WI38 (cell line): ENCODE measurements at regions not wholly inside any gene's neighbourhood (a gene's known extent, or its start where the extent isn't known, plus 50 kb on each side); places are given as distances from the start of the nearest gene placed in this dataset.

Experiments
- H3K4me3 ChIP-seq: 2 replicates; pipeline ENCODE4 v1.5.1; 2011; ENCODE audit warnings: low read depth, mild to moderate bottlenecking, control low read depth, low read length
- TF ChIP-seq, protein P1 (sequence below): IDR thresholded peaks from 2 replicates; pipeline ENCODE4 v1.5.1; 2012; ENCODE audit warnings: low read depth, mild to moderate bottlenecking, control low read depth, low read length

GRCh38 chr5:173783371-173783770, 104.8 kb upstream of the CPEB4 start:
- TF ChIP-seq, protein P1, sequence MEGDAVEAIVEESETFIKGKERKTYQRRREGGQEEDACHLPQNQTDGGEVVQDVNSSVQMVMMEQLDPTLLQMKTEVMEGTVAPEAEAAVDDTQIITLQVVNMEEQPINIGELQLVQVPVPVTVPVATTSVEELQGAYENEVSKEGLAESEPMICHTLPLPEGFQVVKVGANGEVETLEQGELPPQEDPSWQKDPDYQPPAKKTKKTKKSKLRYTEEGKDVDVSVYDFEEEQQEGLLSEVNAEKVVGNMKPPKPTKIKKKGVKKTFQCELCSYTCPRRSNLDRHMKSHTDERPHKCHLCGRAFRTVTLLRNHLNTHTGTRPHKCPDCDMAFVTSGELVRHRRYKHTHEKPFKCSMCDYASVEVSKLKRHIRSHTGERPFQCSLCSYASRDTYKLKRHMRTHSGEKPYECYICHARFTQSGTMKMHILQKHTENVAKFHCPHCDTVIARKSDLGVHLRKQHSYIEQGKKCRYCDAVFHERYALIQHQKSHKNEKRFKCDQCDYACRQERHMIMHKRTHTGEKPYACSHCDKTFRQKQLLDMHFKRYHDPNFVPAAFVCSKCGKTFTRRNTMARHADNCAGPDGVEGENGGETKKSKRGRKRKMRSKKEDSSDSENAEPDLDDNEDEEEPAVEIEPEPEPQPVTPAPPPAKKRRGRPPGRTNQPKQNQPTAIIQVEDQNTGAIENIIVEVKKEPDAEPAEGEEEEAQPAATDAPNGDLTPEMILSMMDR = no peak
- H3K4me3 ChIP-seq = no peak overlapping the region

DNA sequence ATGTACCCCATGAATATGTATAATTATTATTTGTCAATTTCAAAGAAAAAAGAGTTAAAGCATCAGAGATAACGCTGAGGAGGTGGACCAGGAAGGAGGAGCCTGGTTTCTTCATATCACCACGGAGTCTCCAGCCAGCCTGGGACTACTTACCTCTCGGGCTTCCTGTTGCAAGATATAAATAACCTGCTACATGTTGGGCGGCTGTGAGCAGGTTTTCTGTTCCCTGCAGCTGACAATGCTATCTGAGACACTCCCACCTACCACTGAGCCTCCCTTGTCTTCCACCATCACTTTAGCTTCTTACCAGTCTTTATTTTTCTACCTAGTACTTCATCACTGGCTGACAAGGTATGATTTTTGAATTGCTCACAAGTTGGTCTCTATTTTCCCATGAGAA, 102.7 kb upstream of the CPEB4 start:
- no peak overlapping the region for H3K4me3 ChIP-seq
- TF ChIP-seq, protein P1 = no peak

GRCh38 chr5:173785866-173786265, 102.3 kb upstream of the CPEB4 start:
- H3K4me3 ChIP-seq = no peak overlapping the region
- TF ChIP-seq, protein P1 = no peak

- TF ChIP-seq, protein P1 = 0 out of 2 replicates have a peak, but pooled peaks have one; percentile 10
- H3K4me3 ChIP-seq = no peak overlapping the region
These were observed 101.6 kb upstream of the CPEB4 start for GRCh38 chr5:173786286-173787187.

DNA sequence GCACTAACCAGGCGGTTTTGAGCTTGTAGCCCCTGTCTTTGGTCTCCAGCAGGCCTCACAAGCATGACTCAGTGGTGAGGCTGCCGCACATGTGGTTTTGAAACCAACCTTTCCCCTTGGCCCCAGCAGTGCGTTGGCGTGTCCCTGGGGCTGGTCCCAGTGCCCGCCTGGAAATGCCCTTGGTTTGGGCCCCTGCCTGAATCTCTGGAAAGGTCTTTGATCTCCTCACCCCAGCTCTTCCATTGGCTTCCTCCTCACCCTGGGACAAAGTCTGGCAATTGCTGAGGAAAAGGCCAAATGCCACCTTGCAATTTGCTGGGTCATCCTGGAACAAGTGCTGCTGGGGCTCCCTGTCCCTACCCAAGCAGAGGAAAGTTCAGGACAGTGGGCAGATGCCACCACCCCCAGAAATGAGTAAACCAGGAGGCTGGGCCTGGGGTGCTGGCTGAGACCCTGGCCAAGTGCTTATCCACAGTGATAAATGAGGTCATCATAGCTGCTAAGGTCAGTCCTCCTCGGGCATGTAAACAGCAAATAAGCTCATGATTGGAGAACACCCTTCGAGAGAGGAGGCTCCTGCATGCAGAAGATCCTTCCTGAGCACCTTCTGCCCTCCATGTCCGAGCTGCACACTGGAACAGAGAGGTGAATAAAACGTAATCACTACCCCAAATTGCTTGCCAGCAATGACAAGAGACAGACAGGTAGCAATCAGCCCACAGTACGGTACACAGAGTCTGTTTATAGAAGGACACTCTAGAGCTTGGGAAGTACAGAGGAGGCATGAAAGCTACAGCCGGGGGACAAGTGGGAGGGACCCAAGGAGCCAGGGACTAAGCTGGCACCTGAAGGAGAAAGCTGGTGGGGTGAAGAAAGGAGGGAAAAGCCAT, 98.9 kb upstream of the CPEB4 start:
- TF ChIP-seq, protein P1 = no peak
- no peak overlapping the region for H3K4me3 ChIP-seq

GRCh38 chr5:173790177-173790719, 97.9 kb upstream of the CPEB4 start:
- no peak overlapping the region for H3K4me3 ChIP-seq
- TF ChIP-seq, protein P1 = no peak
